ENCODE measurements at regions not wholly inside any gene's neighbourhood (a gene's known extent, or its start where the extent isn't known, plus 50 kb on each side); places are given as distances from the start of the nearest gene placed in this dataset.

GRCh38 chr12:126483145-126484068 is 1418.2 kb downstream of the AACS start:
- no peak overlapping the region for H3K27ac ChIP-seq
- TF ChIP-seq ZFX (IDR thresholded peaks at IDR 0.05; ENCODE audit: borderline replicate concordance) = no peak
- TF ChIP-seq CTCF (IDR thresholded peaks at IDR 0.05) = no peak

GRCh38 chr12:126487431-126487980 is 1422.3 kb downstream of the AACS start:
- no peak overlapping the region for H3K27ac ChIP-seq
- TF ChIP-seq ZFX (IDR thresholded peaks at IDR 0.05; ENCODE audit: borderline replicate concordance) (no peak), CTCF (IDR thresholded peaks at IDR 0.05) (no peak)

- TF ChIP-seq CTCF (IDR thresholded peaks at IDR 0.05) (no peak), ZFX (IDR thresholded peaks at IDR 0.05; ENCODE audit: borderline replicate concordance) (no peak)
- H3K27ac ChIP-seq = no peak overlapping the region
These were observed 1423.6 kb downstream of the AACS start for GRCh38 chr12:126488806-126489205.

GRCh38 chr12:126492181-126492580 is 1426.9 kb downstream of the AACS start:
- TF ChIP-seq CTCF (IDR thresholded peaks at IDR 0.05) = no peak
- TF ChIP-seq ZFX (IDR thresholded peaks at IDR 0.05; ENCODE audit: borderline replicate concordance) = no peak
- no peak overlapping the region for H3K27ac ChIP-seq

- TF ChIP-seq ZFX (IDR thresholded peaks at IDR 0.05; ENCODE audit: borderline replicate concordance) = no peak
- TF ChIP-seq CTCF (IDR thresholded peaks at IDR 0.05) = no peak
- no peak overlapping the region for H3K27ac ChIP-seq
These were observed 1428.3 kb downstream of the AACS start for GRCh38 chr12:126493366-126494108.

GRCh38 chr12:126496201-126496600 is 1431.0 kb downstream of the AACS start:
- TF ChIP-seq ZFX (IDR thresholded peaks at IDR 0.05; ENCODE audit: borderline replicate concordance) (no peak), CTCF (IDR thresholded peaks at IDR 0.05) (no peak)
- H3K27ac ChIP-seq = no peak overlapping the region
